ENCODE measurements at regions not wholly inside any gene's neighbourhood (a gene's known extent, or its start where the extent isn't known, plus 50 kb on each side); places are given as distances from the start of the nearest gene placed in this dataset.

- Mint-ChIP-seq H3K9me3 (no peaks in the 10 kb centered on the region), H3K36me3 (ENCODE audit: low read depth) (no peaks in the 10 kb centered on the region), H3K4me1 (ENCODE audit: low read depth) (no peaks in the 10 kb centered on the region), H3K27ac (no peak overlapping the region), H3K4me3 (no peak overlapping the region), H3K27me3 (ENCODE audit: low read depth) (no peaks in the 10 kb centered on the region)
- DNase-seq (ENCODE audit: low spot score) = no peak
Measured at GRCh38 chr1:243996223-243996622, 54.9 kb upstream of the ZBTB18 start.

- Mint-ChIP-seq H3K36me3 (ENCODE audit: low read depth) (no peaks in the 10 kb centered on the region), H3K9me3 (peaks cover 5% of the 10 kb centered on the region), H3K4me1 (ENCODE audit: low read depth) (no peaks in the 10 kb centered on the region), H3K4me3 (no peak overlapping the region), H3K27ac (no peak overlapping the region), H3K27me3 (ENCODE audit: low read depth) (no peaks in the 10 kb centered on the region)
- no peak for DNase-seq (ENCODE audit: low spot score)
Measured at GRCh38 chr1:243991650-243992049, 59.4 kb upstream of the ZBTB18 start.

DNA sequence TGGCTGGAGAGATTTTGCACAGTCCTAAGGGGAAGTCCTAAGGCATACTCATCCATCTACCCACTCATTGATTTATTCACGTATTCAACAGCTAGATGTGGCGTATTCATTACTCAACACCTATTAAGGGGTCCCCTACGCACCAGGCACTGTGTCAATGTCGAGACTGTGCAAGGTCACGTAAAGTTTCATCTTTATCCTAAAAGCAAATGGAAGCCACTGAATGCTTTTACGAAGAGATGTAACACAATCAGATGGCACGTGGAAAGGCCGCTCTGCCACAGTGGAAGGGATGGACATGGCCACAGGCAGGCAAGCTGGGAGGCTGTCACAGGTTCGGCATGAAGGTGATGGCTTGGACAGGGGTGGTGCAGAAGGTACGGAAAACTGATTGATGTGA, 66.3 kb upstream of the ZBTB18 start:
- no peak for DNase-seq (ENCODE audit: low spot score)
- H3K4me1 Mint-ChIP-seq (ENCODE audit: low read depth) = no peaks in the 10 kb centered on the region
- H3K27ac Mint-ChIP-seq = no peak overlapping the region
- H3K4me3 Mint-ChIP-seq = no peak overlapping the region
- no peaks in the 10 kb centered on the region for H3K27me3 Mint-ChIP-seq (ENCODE audit: low read depth)
- no peaks in the 10 kb centered on the region for H3K36me3 Mint-ChIP-seq (ENCODE audit: low read depth)
- peaks cover 2% of the 10 kb centered on the region for H3K9me3 Mint-ChIP-seq

DNA sequence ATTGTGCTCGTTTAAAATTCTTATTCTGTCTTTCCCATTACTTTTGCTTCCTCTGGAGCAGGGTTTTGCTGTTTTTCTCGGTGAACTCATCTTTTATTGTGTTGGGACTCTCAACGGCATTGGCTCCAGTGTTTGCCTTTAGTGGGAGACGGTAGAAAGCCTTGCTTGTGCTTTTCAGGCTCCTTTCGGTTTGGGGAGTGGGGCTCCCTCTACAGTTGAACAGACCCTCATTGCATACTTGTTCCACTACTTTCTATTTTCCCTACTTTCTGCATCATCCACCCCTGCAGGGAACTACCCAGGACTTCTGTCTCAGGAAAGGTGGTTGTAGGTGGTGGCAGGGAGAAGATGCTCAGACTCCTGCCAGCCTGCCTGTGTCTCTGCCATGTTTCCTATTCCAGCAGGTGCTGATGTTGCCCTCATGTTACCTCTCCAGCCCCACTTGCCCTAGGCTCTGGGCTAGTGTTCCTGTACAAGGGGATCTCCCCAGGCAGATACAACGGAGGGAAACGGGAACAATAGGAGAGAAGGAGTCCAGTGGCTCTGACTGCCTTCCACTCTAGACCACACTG, 68.5 kb upstream of the ZBTB18 start:
- no peak overlapping the region for H3K27ac Mint-ChIP-seq
- no peaks in the 10 kb centered on the region for H3K27me3 Mint-ChIP-seq (ENCODE audit: low read depth)
- H3K4me3 Mint-ChIP-seq = no peak overlapping the region
- H3K4me1 Mint-ChIP-seq (ENCODE audit: low read depth) = no peaks in the 10 kb centered on the region
- no peaks in the 10 kb centered on the region for H3K36me3 Mint-ChIP-seq (ENCODE audit: low read depth)
- H3K9me3 Mint-ChIP-seq = no peaks in the 10 kb centered on the region
- no peak for DNase-seq (ENCODE audit: low spot score)

GRCh38 chr1:243980471-243980870, 70.6 kb upstream of the ZBTB18 start:
- Mint-ChIP-seq H3K9me3 (no peaks in the 10 kb centered on the region), H3K27me3 (ENCODE audit: low read depth) (no peaks in the 10 kb centered on the region), H3K4me3 (no peak overlapping the region), H3K4me1 (ENCODE audit: low read depth) (no peaks in the 10 kb centered on the region), H3K36me3 (ENCODE audit: low read depth) (no peaks in the 10 kb centered on the region), H3K27ac (no peak overlapping the region)
- no peak for DNase-seq (ENCODE audit: low spot score)

GRCh38 chr1:243980071-243980470, 71.0 kb upstream of the ZBTB18 start:
- no peak overlapping the region for H3K4me3 Mint-ChIP-seq
- H3K4me1 Mint-ChIP-seq (ENCODE audit: low read depth) = no peaks in the 10 kb centered on the region
- H3K27ac Mint-ChIP-seq = no peak overlapping the region
- H3K36me3 Mint-ChIP-seq (ENCODE audit: low read depth) = no peaks in the 10 kb centered on the region
- no peak for DNase-seq (ENCODE audit: low spot score)
- no peaks in the 10 kb centered on the region for H3K9me3 Mint-ChIP-seq
- no peaks in the 10 kb centered on the region for H3K27me3 Mint-ChIP-seq (ENCODE audit: low read depth)

GRCh38 chr1:243979396-243979795, 71.7 kb upstream of the ZBTB18 start:
- no peak for DNase-seq (ENCODE audit: low spot score)
- H3K27me3 Mint-ChIP-seq (ENCODE audit: low read depth) = no peaks in the 10 kb centered on the region
- H3K4me3 Mint-ChIP-seq = no peak overlapping the region
- no peak overlapping the region for H3K27ac Mint-ChIP-seq
- H3K9me3 Mint-ChIP-seq = no peaks in the 10 kb centered on the region
- no peaks in the 10 kb centered on the region for H3K36me3 Mint-ChIP-seq (ENCODE audit: low read depth)
- H3K4me1 Mint-ChIP-seq (ENCODE audit: low read depth) = no peaks in the 10 kb centered on the region

GRCh38 chr1:243977094-243977493, 74.0 kb upstream of the ZBTB18 start:
- Mint-ChIP-seq H3K4me3 (no peak overlapping the region), H3K27me3 (ENCODE audit: low read depth) (no peaks in the 10 kb centered on the region), H3K36me3 (ENCODE audit: low read depth) (no peaks in the 10 kb centered on the region), H3K27ac (no peak overlapping the region), H3K4me1 (ENCODE audit: low read depth) (no peaks in the 10 kb centered on the region), H3K9me3 (no peaks in the 10 kb centered on the region)
- DNase-seq (ENCODE audit: low spot score) = no peak

GRCh38 chr1:243974451-243975292, 76.4 kb upstream of the ZBTB18 start:
- H3K36me3 Mint-ChIP-seq (ENCODE audit: low read depth) = no peaks in the 10 kb centered on the region

DNA sequence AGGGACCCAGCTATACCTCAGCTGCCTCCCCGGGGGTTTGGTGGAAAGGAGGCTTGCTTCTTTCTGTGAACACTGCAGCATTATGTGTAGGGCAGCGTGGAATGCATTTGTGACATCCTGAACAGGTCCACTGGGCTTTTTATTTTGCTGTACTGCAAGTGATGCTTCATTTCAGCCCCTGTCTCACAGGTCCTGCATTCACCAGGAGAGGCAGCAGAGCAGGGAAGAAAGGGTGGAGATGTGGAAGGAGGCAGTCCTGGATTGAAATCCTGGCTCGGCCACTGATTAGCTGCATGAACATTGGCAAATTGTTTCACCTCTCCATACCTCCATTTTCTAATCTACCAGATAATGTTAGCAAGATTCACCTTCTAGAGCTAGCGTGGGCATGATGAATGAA, 77.9 kb upstream of the ZBTB18 start:
- Mint-ChIP-seq H3K4me3 (no peak overlapping the region), H3K27me3 (ENCODE audit: low read depth) (peaks cover 10% of the 10 kb centered on the region), H3K9me3 (no peaks in the 10 kb centered on the region), H3K36me3 (ENCODE audit: low read depth) (no peaks in the 10 kb centered on the region), H3K27ac (no peak overlapping the region), H3K4me1 (ENCODE audit: low read depth) (no peaks in the 10 kb centered on the region)
- DNase-seq (ENCODE audit: low spot score) = no peak

More at GRCh38 chr1:243974451-243975292, 76.4 kb upstream of the ZBTB18 start:
- Mint-ChIP-seq H3K27me3 (ENCODE audit: low read depth) (peaks cover 7% of the 10 kb centered on the region), H3K4me1 (ENCODE audit: low read depth) (no peaks in the 10 kb centered on the region), H3K4me3 (no peak overlapping the region), H3K9me3 (no peaks in the 10 kb centered on the region), H3K27ac (no peak overlapping the region)
- DNase-seq (ENCODE audit: low spot score) = no peak

GRCh38 chr1:243970077-243970476, 81.0 kb upstream of the ZBTB18 start:
- no peaks in the 10 kb centered on the region for H3K4me1 Mint-ChIP-seq (ENCODE audit: low read depth)
- no peaks in the 10 kb centered on the region for H3K9me3 Mint-ChIP-seq
- peaks cover 10% of the 10 kb centered on the region for H3K27me3 Mint-ChIP-seq (ENCODE audit: low read depth)
- no peak overlapping the region for H3K27ac Mint-ChIP-seq
- no peak for DNase-seq (ENCODE audit: low spot score)
- H3K4me3 Mint-ChIP-seq = no peak overlapping the region
- H3K36me3 Mint-ChIP-seq (ENCODE audit: low read depth) = no peaks in the 10 kb centered on the region

DNA sequence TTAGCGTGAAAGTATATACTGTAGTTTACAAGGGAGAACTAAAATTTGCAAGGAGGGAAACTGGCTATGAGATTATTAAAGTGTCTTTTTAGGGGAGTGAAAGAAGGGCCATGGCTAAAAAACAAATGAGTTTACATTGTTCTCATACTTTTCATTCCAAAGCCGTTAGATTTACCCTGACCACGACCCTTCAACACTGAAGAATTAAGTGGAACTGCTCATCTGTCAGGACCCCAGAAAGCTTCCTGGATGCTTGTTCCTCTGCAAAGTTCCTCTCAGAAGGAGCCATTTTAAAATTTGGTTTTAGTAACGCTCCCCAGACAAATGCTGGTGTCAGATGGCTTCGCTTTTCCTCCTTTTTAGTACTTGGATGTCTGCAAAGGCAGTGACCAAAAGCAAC, 82.7 kb upstream of the ZBTB18 start:
- peaks cover 12% of the 10 kb centered on the region for H3K27me3 Mint-ChIP-seq (ENCODE audit: low read depth)
- no peak for DNase-seq (ENCODE audit: low spot score)
- H3K4me1 Mint-ChIP-seq (ENCODE audit: low read depth) = no peaks in the 10 kb centered on the region
- no peaks in the 10 kb centered on the region for H3K36me3 Mint-ChIP-seq (ENCODE audit: low read depth)
- no peak overlapping the region for H3K27ac Mint-ChIP-seq
- H3K9me3 Mint-ChIP-seq = no peaks in the 10 kb centered on the region
- no peak overlapping the region for H3K4me3 Mint-ChIP-seq

DNA sequence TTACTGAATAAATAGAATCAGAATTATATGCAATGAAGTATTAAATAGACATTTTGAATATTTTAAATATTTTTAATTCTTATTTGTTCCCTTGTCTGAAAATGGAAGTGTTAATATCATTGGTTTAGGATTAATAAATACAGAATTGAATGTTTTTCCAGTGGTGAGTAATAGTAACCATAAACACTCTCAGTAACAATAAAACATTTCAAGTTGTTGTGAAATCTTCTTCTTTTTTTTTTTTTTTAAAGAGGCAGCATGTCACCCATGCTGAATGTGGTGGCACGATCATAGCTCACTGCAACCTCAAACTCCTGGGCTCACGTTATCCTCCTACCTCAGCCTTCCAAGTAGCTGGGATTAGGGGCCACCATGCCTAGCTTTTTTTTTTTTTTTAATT, 86.2 kb upstream of the ZBTB18 start:
- Mint-ChIP-seq H3K9me3 (no peaks in the 10 kb centered on the region), H3K4me1 (ENCODE audit: low read depth) (no peaks in the 10 kb centered on the region), H3K27ac (no peak overlapping the region), H3K27me3 (ENCODE audit: low read depth) (peaks cover 16% of the 10 kb centered on the region), H3K4me3 (no peak overlapping the region), H3K36me3 (ENCODE audit: low read depth) (no peaks in the 10 kb centered on the region)
- no peak for DNase-seq (ENCODE audit: low spot score)

GRCh38 chr1:243963571-243963970, 87.5 kb upstream of the ZBTB18 start:
- no peak for DNase-seq (ENCODE audit: low spot score)
- no peaks in the 10 kb centered on the region for H3K4me1 Mint-ChIP-seq (ENCODE audit: low read depth)
- H3K36me3 Mint-ChIP-seq (ENCODE audit: low read depth) = no peaks in the 10 kb centered on the region
- H3K27me3 Mint-ChIP-seq (ENCODE audit: low read depth) = peaks cover 14% of the 10 kb centered on the region
- H3K27ac Mint-ChIP-seq = no peak overlapping the region
- no peaks in the 10 kb centered on the region for H3K9me3 Mint-ChIP-seq
- H3K4me3 Mint-ChIP-seq = no peak overlapping the region

DNA sequence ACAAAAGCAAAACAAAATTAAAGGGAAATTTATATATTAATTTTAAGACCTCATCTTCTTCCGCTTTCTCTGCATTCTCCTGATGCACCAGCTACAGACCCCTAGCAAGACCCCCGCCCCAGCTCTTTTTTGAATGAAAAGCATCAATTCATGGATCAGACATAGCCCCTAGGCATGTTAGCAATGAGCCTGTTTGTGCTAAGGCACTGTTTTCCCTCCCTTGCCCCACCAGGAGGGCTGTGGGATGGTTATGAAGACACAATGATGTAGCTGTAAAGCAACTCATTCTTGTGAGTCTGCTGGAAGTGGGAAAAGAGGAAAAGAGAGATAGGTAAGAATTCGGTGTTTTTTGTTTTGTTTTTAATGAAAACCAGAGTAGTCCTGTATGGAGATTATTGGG, 88.5 kb upstream of the ZBTB18 start:
- H3K4me1 Mint-ChIP-seq (ENCODE audit: low read depth) = no peaks in the 10 kb centered on the region
- H3K9me3 Mint-ChIP-seq = no peaks in the 10 kb centered on the region
- no peak overlapping the region for H3K27ac Mint-ChIP-seq
- no peak overlapping the region for H3K4me3 Mint-ChIP-seq
- peaks cover 14% of the 10 kb centered on the region for H3K27me3 Mint-ChIP-seq (ENCODE audit: low read depth)
- H3K36me3 Mint-ChIP-seq (ENCODE audit: low read depth) = no peaks in the 10 kb centered on the region
- no peak for DNase-seq (ENCODE audit: low spot score)

Measured in T-helper 2 cell treated with Interferon-gamma antibody and Interleukin-4, amounts not matched to agents 5 μg/mL and 100 μg/mL, for 36 hours (primary cell).